Muscle layer of duodenum (tissue), 2 donors: ENCODE measurements at regions not wholly inside any gene's neighbourhood (a gene's known extent, or its start where the extent isn't known, plus 50 kb on each side); places are given as distances from the start of the nearest gene placed in this dataset.
"Not testable (repeated sequence)": the region's sequence is repeated elsewhere in the genome, so short reads cannot be mapped to it uniquely, and the experiment has no call there.

ENCODE experiments used
- H3K27ac ChIP-seq: one replicate; pipeline ENCODE4 v1.7.0; 2013; ENCODE audit warnings: mild to moderate bottlenecking, low read length
- H3K27me3 ChIP-seq: one replicate; pipeline ENCODE4 v1.7.0; 2013; ENCODE audit warnings: low read depth, mild to moderate bottlenecking, control low read depth, low read length
- H3K36me3 ChIP-seq, 2 donors: one replicate each; pipeline ENCODE4 v1.7.0; 2013; ENCODE audit warnings: low read length in 2 of 2, control low read depth in 1 of 2, mild to moderate bottlenecking in 1 of 2; ENCODE audit not compliant: insufficient read depth in 2 of 2, control insufficient read depth in 1 of 2
- H3K4me1 ChIP-seq, 2 donors: one replicate each; pipeline ENCODE4 v1.7.0; 2013; ENCODE audit warnings: low read length in 2 of 2, mild to moderate bottlenecking in 2 of 2, control low read depth in 1 of 2, moderate library complexity in 1 of 2; ENCODE audit not compliant: insufficient read depth in 2 of 2, control insufficient read depth in 1 of 2
- H3K4me3 ChIP-seq, 2 donors: one replicate each; pipeline ENCODE4 v1.7.0; 2013; ENCODE audit warnings: low read length in 2 of 2, low read depth in 1 of 2, mild to moderate bottlenecking in 1 of 2
- H3K9me3 ChIP-seq, 2 donors: one replicate each; pipeline ENCODE4 v1.7.0; 2013; ENCODE audit warnings: low read length in 2 of 2, control low read depth in 1 of 2, mild to moderate bottlenecking in 1 of 2; ENCODE audit not compliant: control insufficient read depth in 1 of 2
- donor health status: healthy.

- not testable (repeated sequence) for H3K27ac ChIP-seq, H3K4me3 ChIP-seq, H3K4me1 ChIP-seq, H3K27me3 ChIP-seq, H3K9me3 ChIP-seq, H3K36me3 ChIP-seq
Observed at GRCh38 chr3:48101301-48101650, 85.1 kb upstream of the MAP4 start.

DNA sequence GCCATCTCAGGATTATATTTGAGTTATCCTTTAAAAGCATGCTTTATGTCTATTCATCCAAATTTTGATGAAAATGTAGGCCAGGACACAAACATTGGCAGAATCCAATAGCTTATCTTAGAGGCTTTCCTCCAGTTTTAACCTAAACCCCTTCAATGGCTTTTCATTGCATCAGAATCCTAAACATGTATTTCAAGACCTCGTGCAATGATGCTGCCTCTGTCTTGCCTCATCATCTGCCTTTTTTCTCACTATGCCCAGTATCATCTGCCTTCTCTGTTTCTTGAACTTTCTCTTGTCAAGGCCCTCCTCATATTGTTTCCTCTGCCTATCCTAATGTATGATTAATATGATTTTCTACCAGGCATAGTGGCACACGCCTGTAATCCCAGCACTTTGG is 76.1 kb upstream of the MAP4 start:
- no peaks in the 10 kb centered on the region for H3K4me1 ChIP-seq
- no peak overlapping the region for H3K27ac ChIP-seq
- no peaks in the 10 kb centered on the region for H3K9me3 ChIP-seq
- no peak overlapping the region for H3K4me3 ChIP-seq
- H3K36me3 ChIP-seq = peaks cover 0 to 11% of the 10 kb centered on the region in 2 donors
- no peaks in the 10 kb centered on the region for H3K27me3 ChIP-seq

- Histone ChIP-seq H3K27ac (no peak overlapping the region), H3K4me1 (peaks cover 0 to 12% of the 10 kb centered on the region in 2 donors), H3K9me3 (no peaks in the 10 kb centered on the region), H3K36me3 (peaks cover 0 to 18% of the 10 kb centered on the region in 2 donors), H3K27me3 (no peaks in the 10 kb centered on the region), H3K4me3 (no peak overlapping the region)
Observed at GRCh38 chr3:48090166-48090939, 74.1 kb upstream of the MAP4 start.

DNA sequence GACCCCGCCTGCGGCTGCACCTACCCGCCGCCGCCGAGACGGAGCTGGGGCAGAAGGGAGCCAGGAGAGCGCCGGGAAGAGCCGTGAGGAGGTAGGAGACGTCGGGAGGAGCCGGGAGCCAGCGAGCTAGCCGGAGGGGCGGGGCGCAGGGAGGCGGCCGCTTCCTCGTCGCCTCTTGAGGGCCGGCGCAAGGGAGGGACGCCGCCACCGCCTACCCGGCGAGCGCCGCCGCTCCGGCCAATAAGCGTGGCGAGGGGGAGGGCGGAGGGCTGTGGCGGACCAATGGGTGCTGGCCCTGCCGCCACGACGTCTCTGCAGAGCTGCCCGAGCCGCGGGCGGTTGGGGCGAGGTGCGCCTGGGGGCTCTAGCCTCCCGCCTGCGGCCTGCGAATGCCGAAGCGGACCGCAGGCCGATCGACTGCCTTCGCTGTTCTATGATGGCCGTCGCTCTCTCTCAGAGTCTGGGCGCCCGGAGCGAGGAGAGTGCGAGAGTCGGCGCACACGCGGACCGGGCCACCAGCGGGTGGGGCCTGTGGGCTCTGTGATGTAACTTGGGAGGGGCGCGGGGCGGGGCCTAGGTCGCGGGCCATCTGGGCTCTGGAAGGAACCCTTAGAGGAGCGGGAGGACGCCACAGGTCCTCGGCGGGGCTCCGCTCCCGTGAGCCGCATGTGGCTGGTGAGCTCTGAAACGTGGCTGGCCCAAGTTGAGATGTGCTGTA is 72.7 kb upstream of the MAP4 start:
- H3K4me1 ChIP-seq = peaks cover 0 to 14% of the 10 kb centered on the region in 2 donors
- peaks cover 0 to 18% of the 10 kb centered on the region in 2 donors for H3K36me3 ChIP-seq
- peak overlapping the region; percentile 93 for H3K27ac ChIP-seq
- no peaks in the 10 kb centered on the region for H3K9me3 ChIP-seq
- H3K27me3 ChIP-seq = no peaks in the 10 kb centered on the region
- H3K4me3 ChIP-seq = peak overlapping the region; percentile 75 to 87

DNA sequence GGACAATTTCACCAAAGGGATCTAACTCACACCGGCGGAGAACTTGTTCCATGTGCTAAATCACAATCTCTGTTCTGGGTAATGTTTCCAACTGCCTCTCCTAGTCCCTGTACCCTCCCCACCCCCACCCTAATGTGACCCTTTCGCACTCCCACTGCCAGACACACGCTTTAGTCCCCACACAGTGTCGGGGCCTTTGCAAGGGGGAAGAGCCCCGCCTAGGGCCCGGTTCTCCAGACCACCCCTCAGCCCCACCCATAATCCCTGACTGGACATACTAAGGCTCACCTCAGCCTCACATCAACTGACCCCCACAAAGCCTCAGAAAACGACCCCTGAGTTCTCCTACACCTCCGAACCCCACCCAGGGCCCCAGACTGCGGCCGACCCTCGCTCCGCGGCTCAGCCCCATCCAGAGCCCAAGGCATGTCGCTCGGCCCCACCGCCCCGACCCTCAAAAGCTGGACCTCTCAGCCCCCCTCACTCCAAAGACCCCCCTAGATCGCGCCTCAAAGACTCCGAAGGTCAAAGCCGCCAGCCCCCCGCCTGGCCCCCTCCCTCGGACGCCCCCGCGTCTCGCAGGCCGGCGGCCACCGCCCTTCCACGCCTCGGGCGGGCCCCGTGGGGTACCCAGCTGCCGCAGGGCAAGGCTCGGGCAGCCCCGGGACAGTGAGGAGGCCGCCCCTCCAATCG is 72.0 kb upstream of the MAP4 start:
- peaks cover 0 to 18% of the 10 kb centered on the region in 2 donors for H3K4me1 ChIP-seq
- peak overlapping the region; percentile 93 for H3K27ac ChIP-seq
- H3K36me3 ChIP-seq = peaks cover 0 to 18% of the 10 kb centered on the region in 2 donors
- no peaks in the 10 kb centered on the region for H3K27me3 ChIP-seq
- H3K4me3 ChIP-seq = peak overlapping the region; percentile 75 to 87
- H3K9me3 ChIP-seq = no peaks in the 10 kb centered on the region

GRCh38 chr3:48086705-48087104 is 70.5 kb upstream of the MAP4 start:
- H3K4me3 ChIP-seq = peak overlapping the region; percentile 75 to 87

GRCh38 chr3:48084929-48085328 is 68.7 kb upstream of the MAP4 start:
- Histone ChIP-seq H3K4me3 (no peak overlapping the region), H3K27ac (peak overlapping the region; percentile 58), H3K4me1 (peaks cover 0 to 36% of the 10 kb centered on the region in 2 donors), H3K9me3 (no peaks in the 10 kb centered on the region), H3K36me3 (peaks cover 3 to 18% of the 10 kb centered on the region in 2 donors), H3K27me3 (no peaks in the 10 kb centered on the region)

More at GRCh38 chr3:48086705-48087104, 70.5 kb upstream of the MAP4 start:
- no peaks in the 10 kb centered on the region for H3K27me3 ChIP-seq
- no peaks in the 10 kb centered on the region for H3K9me3 ChIP-seq
- peaks cover 0 to 29% of the 10 kb centered on the region in 2 donors for H3K4me1 ChIP-seq
- peak overlapping the region; percentile 93 for H3K27ac ChIP-seq
- peaks cover 0 to 18% of the 10 kb centered on the region in 2 donors for H3K36me3 ChIP-seq

DNA sequence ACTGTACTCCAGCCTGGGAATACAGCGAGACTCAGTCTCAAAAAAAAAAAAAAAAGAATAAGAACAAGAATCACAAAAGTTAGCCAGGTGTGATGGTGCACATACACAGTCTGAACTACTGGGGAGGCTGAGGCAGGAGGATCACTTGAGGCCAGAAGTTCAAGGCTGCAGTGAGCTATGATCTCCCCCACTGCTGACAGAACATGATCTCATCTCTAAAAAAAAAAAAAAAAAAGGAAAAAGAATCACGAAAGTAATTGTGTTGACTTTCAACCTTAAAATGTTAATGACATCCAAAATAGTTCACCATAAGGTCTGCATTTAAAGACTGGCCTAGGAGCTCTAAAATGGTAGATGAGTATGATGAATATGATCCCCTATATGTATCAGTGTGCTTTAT is 68.0 kb upstream of the MAP4 start:
- Histone ChIP-seq H3K4me1 (peaks cover 0 to 38% of the 10 kb centered on the region in 2 donors), H3K9me3 (no peaks in the 10 kb centered on the region), H3K36me3 (peaks cover 3 to 18% of the 10 kb centered on the region in 2 donors), H3K27me3 (no peaks in the 10 kb centered on the region), H3K27ac (peak overlapping the region; percentile 58), H3K4me3 (no peak overlapping the region)

GRCh38 chr3:48082580-48083184 is 66.5 kb upstream of the MAP4 start:
- Histone ChIP-seq H3K4me1 (peaks cover 0 to 38% of the 10 kb centered on the region in 2 donors), H3K27ac (no peak overlapping the region), H3K4me3 (no peak overlapping the region), H3K9me3 (no peaks in the 10 kb centered on the region), H3K27me3 (no peaks in the 10 kb centered on the region), H3K36me3 (peaks cover 3 to 8% of the 10 kb centered on the region in 2 donors)

GRCh38 chr3:48077815-48078214 is 61.6 kb upstream of the MAP4 start:
- H3K27me3 ChIP-seq = no peaks in the 10 kb centered on the region
- no peak overlapping the region for H3K4me3 ChIP-seq
- H3K4me1 ChIP-seq = peaks cover 0 to 19% of the 10 kb centered on the region in 2 donors
- peaks cover 0 to 3% of the 10 kb centered on the region in 2 donors for H3K36me3 ChIP-seq
- H3K9me3 ChIP-seq = no peaks in the 10 kb centered on the region
- H3K27ac ChIP-seq = no peak overlapping the region

GRCh38 chr3:48070030-48070429 is 53.8 kb upstream of the MAP4 start:
- peaks cover 0 to 8% of the 10 kb centered on the region in 2 donors for H3K36me3 ChIP-seq
- H3K9me3 ChIP-seq = no peaks in the 10 kb centered on the region
- no peak overlapping the region for H3K4me3 ChIP-seq
- H3K27ac ChIP-seq = no peak overlapping the region
- H3K27me3 ChIP-seq = no peaks in the 10 kb centered on the region
- peaks cover 8 to 27% of the 10 kb centered on the region in 2 donors for H3K4me1 ChIP-seq
